Trophoblast cell (in vitro differentiated cells and primary cell): ENCODE measurements at regions not wholly inside any gene's neighbourhood (a gene's known extent, or its start where the extent isn't known, plus 50 kb on each side); places are given as distances from the start of the nearest gene placed in this dataset.

Experiments used
- DNase-seq, 2 donors: peaks; one replicate each; pipeline ENCODE4 v3.0.0-alpha.2; 2016
- H2AFZ ChIP-seq: 2 replicates; pipeline ENCODE4 v1.6.1; 2013; ENCODE audit warnings: low read length, moderate library complexity, mild to moderate bottlenecking; ENCODE audit not compliant: insufficient read depth, poor library complexity
- H2AK5ac ChIP-seq: 2 replicates; pipeline ENCODE4 v1.6.1; 2013; ENCODE audit warnings: mild to moderate bottlenecking, low read length
- H2BK120ac ChIP-seq: 2 replicates; pipeline ENCODE4 v1.6.1; 2013; ENCODE audit warnings: low read length, mild to moderate bottlenecking, moderate library complexity; ENCODE audit not compliant: insufficient read depth, poor library complexity
- H2BK12ac ChIP-seq: 2 replicates; pipeline ENCODE4 v1.6.1; 2013; ENCODE audit warnings: mild to moderate bottlenecking, low read length, moderate library complexity
- H2BK5ac ChIP-seq: 2 replicates; pipeline ENCODE4 v1.6.1; 2013; ENCODE audit warnings: low read length, low read depth, moderate library complexity, mild to moderate bottlenecking; ENCODE audit not compliant: poor library complexity
- H3K14ac ChIP-seq: 2 replicates; pipeline ENCODE4 v1.6.1; 2013; ENCODE audit warnings: mild to moderate bottlenecking, low read length
- H3K18ac ChIP-seq: 2 replicates; pipeline ENCODE4 v1.6.1; 2013; ENCODE audit warnings: mild to moderate bottlenecking, low read length
- H3K23ac ChIP-seq: 2 replicates; pipeline ENCODE4 v1.6.1; 2013; ENCODE audit warnings: low read length
- H3K27ac ChIP-seq: 2 replicates; pipeline ENCODE4 v1.5.1; 2013; ENCODE audit warnings: low read depth, mild to moderate bottlenecking, inconsistent platforms, low read length, moderate library complexity
- H3K27me3 ChIP-seq: 2 replicates; pipeline ENCODE4 v1.6.1; 2013; ENCODE audit warnings: inconsistent platforms, mild to moderate bottlenecking, low read length, moderate library complexity; ENCODE audit not compliant: insufficient read depth
- H3K36me3 ChIP-seq, 2 experiments: 1 replicate in 1 of 2; 2 replicates in 1 of 2; pipeline ENCODE4 v1.6.1; 2013; ENCODE audit warnings: low read length in 2 of 2, mild to moderate bottlenecking in 2 of 2, moderate library complexity in 1 of 2; ENCODE audit not compliant: insufficient read depth in 2 of 2, control insufficient read depth in 1 of 2
- H3K4ac ChIP-seq: 2 replicates; pipeline ENCODE4 v1.6.1; 2013; ENCODE audit warnings: low read depth, mild to moderate bottlenecking, low read length, moderate library complexity
- H3K4me1 ChIP-seq, 2 experiments: 1 replicate in 1 of 2; 2 replicates in 1 of 2; pipeline ENCODE4 v1.6.1; 2013; ENCODE audit warnings: low read length in 2 of 2, mild to moderate bottlenecking in 2 of 2, moderate library complexity in 1 of 2; ENCODE audit not compliant: insufficient read depth in 2 of 2, control insufficient read depth in 1 of 2
- H3K4me2 ChIP-seq: 2 replicates; pipeline ENCODE4 v1.6.1; 2013; ENCODE audit warnings: inconsistent platforms, mild to moderate bottlenecking, low read length, moderate library complexity
- H3K4me3 ChIP-seq: 2 replicates; pipeline ENCODE4 v1.5.1; 2013; ENCODE audit warnings: mild to moderate bottlenecking, low read depth, low read length, inconsistent platforms
- H3K79me1 ChIP-seq: one replicate; pipeline ENCODE4 v1.6.1; 2013; ENCODE audit warnings: low read length
- H3K79me2 ChIP-seq: 2 replicates; pipeline ENCODE4 v1.6.1; 2013; ENCODE audit warnings: low read length, mild to moderate bottlenecking; ENCODE audit not compliant: control insufficient read depth, insufficient read depth, poor library complexity
- H3K9ac ChIP-seq: 2 replicates; pipeline ENCODE4 v1.6.1; 2013; ENCODE audit warnings: mild to moderate bottlenecking, low read length
- H3K9me3 ChIP-seq: 2 replicates; pipeline ENCODE4 v1.6.1; 2013; ENCODE audit warnings: low read depth, mild to moderate bottlenecking, control low read depth, inconsistent platforms, low read length; ENCODE audit not compliant: insufficient read depth
- H4K12ac ChIP-seq: 2 replicates; pipeline ENCODE4 v1.6.1; 2013; ENCODE audit warnings: low read depth, mild to moderate bottlenecking, low read length, moderate library complexity
- H4K8ac ChIP-seq: 2 replicates; pipeline ENCODE4 v1.6.1; 2013; ENCODE audit warnings: low read depth, mild to moderate bottlenecking, low read length, moderate library complexity
- H4K91ac ChIP-seq: one replicate; pipeline ENCODE4 v1.6.1; 2013; ENCODE audit warnings: low read depth, mild to moderate bottlenecking, low read length, moderate library complexity
- WGBS: extraction: QIAGEN DNeasy Blood & Tissue Kit; methylation state at CpG from one replicate; pipeline ENCODE4 v1.1.7; 2013; ENCODE audit warnings: missing lambda C conversion rate; ENCODE audit not compliant: insufficient read length, insufficient coverage; ENCODE audit errors: extremely low coverage; 5-methylcytosine and 5-hydroxymethylcytosine counted together

DNA sequence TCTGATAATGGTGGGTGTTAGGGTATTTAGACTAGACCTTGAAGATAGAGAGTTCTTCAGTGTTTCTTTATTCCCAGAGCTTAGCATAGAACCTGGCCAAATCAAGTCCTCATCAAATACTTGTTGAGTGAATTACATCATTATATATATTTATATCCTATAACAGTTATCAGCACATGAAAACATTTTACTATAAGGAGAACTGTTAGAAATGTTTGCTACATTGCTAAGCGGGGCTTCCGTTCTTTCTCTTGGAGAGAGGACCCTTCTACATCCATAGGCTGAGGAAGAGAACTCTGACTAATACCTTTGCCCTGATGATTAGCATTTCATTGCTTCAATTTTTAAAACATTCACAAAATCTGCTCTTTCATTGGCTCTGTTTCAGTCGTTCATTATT, 66.5 kb upstream of the NBL1 start:
- H3K4me2 ChIP-seq: no peak overlapping the region
- H3K4ac ChIP-seq: no peak overlapping the region
- H4K91ac ChIP-seq: no peak overlapping the region
- H3K18ac ChIP-seq: no peak overlapping the region
- no peak overlapping the region for H2AK5ac ChIP-seq
- H4K8ac ChIP-seq: no peak overlapping the region
- no peak overlapping the region for H3K27ac ChIP-seq
- H4K12ac ChIP-seq: no peak overlapping the region
- DNase-seq: no peak
- H2BK120ac ChIP-seq: no peak overlapping the region
- no peaks in the 10 kb centered on the region for H3K9me3 ChIP-seq
- no peak overlapping the region for H3K4me3 ChIP-seq
- no peaks in the 10 kb centered on the region for H3K79me1 ChIP-seq
- H2AFZ ChIP-seq: no peak overlapping the region
- no peak overlapping the region for H2BK5ac ChIP-seq
- no peaks in the 10 kb centered on the region for H3K79me2 ChIP-seq
- no peak overlapping the region for H3K14ac ChIP-seq
- H3K27me3 ChIP-seq: no peaks in the 10 kb centered on the region
- no peak overlapping the region for H2BK12ac ChIP-seq
- no CpG with 5 or more reads among the region's 3 CpGs for WGBS
- H3K36me3 ChIP-seq: no peaks in the 10 kb centered on the region
- no peak overlapping the region for H3K9ac ChIP-seq
- no peaks in the 10 kb centered on the region for H3K4me1 ChIP-seq
- H3K23ac ChIP-seq: no peak overlapping the region

- Histone ChIP-seq H2BK12ac (no peak overlapping the region), H3K27me3 (no peaks in the 10 kb centered on the region), H3K79me1 (no peaks in the 10 kb centered on the region), H3K79me2 (no peaks in the 10 kb centered on the region), H2AK5ac (no peak overlapping the region), H2BK120ac (no peak overlapping the region), H3K23ac (no peak overlapping the region), H4K8ac (no peak overlapping the region), H3K18ac (no peak overlapping the region), H3K9me3 (no peaks in the 10 kb centered on the region), H3K4me1 (no peaks in the 10 kb centered on the region), H3K36me3 (no peaks in the 10 kb centered on the region), H3K27ac (no peak overlapping the region), H4K91ac (no peak overlapping the region), H3K4me3 (no peak overlapping the region), H3K4me2 (no peak overlapping the region), H2BK5ac (no peak overlapping the region), H3K4ac (no peak overlapping the region), H3K14ac (no peak overlapping the region), H4K12ac (no peak overlapping the region), H3K9ac (no peak overlapping the region), H2AFZ (no peak overlapping the region)
- no peak for DNase-seq
- no CpG with 5 or more reads among the region's 5 CpGs for WGBS
Measured at GRCh38 chr1:19577036-19577435, 67.1 kb upstream of the NBL1 start.

GRCh38 chr1:19569786-19570185, 74.3 kb upstream of the NBL1 start:
- Histone ChIP-seq H4K8ac (no peak overlapping the region), H2BK120ac (no peak overlapping the region), H3K18ac (no peak overlapping the region), H2AK5ac (no peak overlapping the region), H3K4ac (no peak overlapping the region), H3K14ac (no peak overlapping the region), H2AFZ (no peak overlapping the region), H3K27me3 (no peaks in the 10 kb centered on the region), H3K36me3 (no peaks in the 10 kb centered on the region), H3K79me1 (no peaks in the 10 kb centered on the region), H3K79me2 (no peaks in the 10 kb centered on the region), H3K4me1 (no peaks in the 10 kb centered on the region), H3K4me2 (no peak overlapping the region), H2BK12ac (no peak overlapping the region), H4K91ac (no peak overlapping the region), H3K27ac (no peak overlapping the region), H3K4me3 (no peak overlapping the region), H3K23ac (no peak overlapping the region), H4K12ac (no peak overlapping the region), H2BK5ac (no peak overlapping the region), H3K9ac (no peak overlapping the region), H3K9me3 (no peaks in the 10 kb centered on the region)
- peak in 1 of 2 donors; percentile 21 for DNase-seq
- no CpG with 5 or more reads among the region's 3 CpGs for WGBS

DNA sequence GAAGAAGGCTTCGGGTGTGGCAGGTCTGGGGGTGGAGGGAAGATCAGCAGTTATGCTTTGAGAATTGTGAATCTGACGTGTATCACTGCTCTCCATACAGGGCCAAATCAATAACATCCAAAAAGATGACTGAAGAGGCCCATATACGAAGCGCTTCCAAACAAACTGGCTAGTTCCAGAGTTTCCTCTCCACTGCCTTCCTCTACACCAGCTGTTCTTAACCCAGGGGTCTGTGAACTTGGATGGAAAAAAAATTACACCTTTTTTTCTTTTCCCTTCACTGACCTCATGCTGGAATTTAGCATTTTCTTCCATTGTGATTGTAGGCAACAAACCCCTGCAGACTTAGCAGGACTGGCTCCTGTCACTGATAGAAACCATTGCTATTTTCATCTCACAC, 77.1 kb upstream of the NBL1 start:
- Histone ChIP-seq H3K4me3 (no peak overlapping the region), H3K79me1 (no peaks in the 10 kb centered on the region), H3K4ac (no peak overlapping the region), H3K14ac (no peak overlapping the region), H3K9ac (no peak overlapping the region), H3K4me2 (no peak overlapping the region), H3K4me1 (no peaks in the 10 kb centered on the region), H3K23ac (no peak overlapping the region), H4K91ac (no peak overlapping the region), H2BK5ac (no peak overlapping the region), H2BK12ac (no peak overlapping the region), H3K36me3 (no peaks in the 10 kb centered on the region), H2BK120ac (no peak overlapping the region), H3K27me3 (no peaks in the 10 kb centered on the region), H3K27ac (no peak overlapping the region), H2AFZ (no peak overlapping the region), H4K12ac (no peak overlapping the region), H2AK5ac (no peak overlapping the region), H3K9me3 (no peaks in the 10 kb centered on the region), H3K18ac (no peak overlapping the region), H4K8ac (no peak overlapping the region), H3K79me2 (no peaks in the 10 kb centered on the region)
- no peak for DNase-seq
- WGBS: no CpG with 5 or more reads among the region's 4 CpGs
